Activated T-cell treated with anti-CD3 and anti-CD28 coated beads, Interleukin-2, amount 50 U/mL, for 48 hours (primary cell): ENCODE measurements at regions not wholly inside any gene's neighbourhood (a gene's known extent, or its start where the extent isn't known, plus 50 kb on each side); places are given as distances from the start of the nearest gene placed in this dataset.

Source experiments
- DNase-seq, 2 experiments: peaks; one replicate each; pipeline ENCODE4 v3.0.0-alpha.2; 2020

GRCh38 chr2:129754421-129754820, 225.0 kb upstream of the RAB6C start:
- no peak for DNase-seq

GRCh38 chr2:129754831-129755230, 224.6 kb upstream of the RAB6C start:
- DNase-seq = no peak

- no peak for DNase-seq
Observed at GRCh38 chr2:129755786-129756185, 223.7 kb upstream of the RAB6C start.

- no peak for DNase-seq
Observed at GRCh38 chr2:129756276-129756675, 223.2 kb upstream of the RAB6C start.

GRCh38 chr2:129757366-129757914, 222.0 kb upstream of the RAB6C start:
- DNase-seq = no peak

GRCh38 chr2:129757915-129758783, 221.3 kb upstream of the RAB6C start:
- no peak for DNase-seq

- peak in 1 of 2 experiments; percentile 10 for DNase-seq
Observed at GRCh38 chr2:129758784-129759471, 220.5 kb upstream of the RAB6C start.

GRCh38 chr2:129759472-129760010, 219.9 kb upstream of the RAB6C start:
- no peak for DNase-seq

- DNase-seq = peak in 1 of 2 experiments; percentile 4
Observed at GRCh38 chr2:129760669-129761068, 218.8 kb upstream of the RAB6C start.

GRCh38 chr2:129761569-129762021, 217.9 kb upstream of the RAB6C start:
- peak in 1 of 2 experiments; percentile 7 for DNase-seq

GRCh38 chr2:129762386-129763189, 216.9 kb upstream of the RAB6C start:
- peak in 1 of 2 experiments; percentile 1 for DNase-seq

GRCh38 chr2:129763190-129763846, 216.1 kb upstream of the RAB6C start:
- DNase-seq = peak in 1 of 2 experiments; percentile 1

- no peak for DNase-seq
Observed at GRCh38 chr2:129763966-129764365, 215.5 kb upstream of the RAB6C start.

GRCh38 chr2:129764376-129765325, 214.8 kb upstream of the RAB6C start:
- DNase-seq = no peak

- DNase-seq = no peak
Observed at GRCh38 chr2:129765326-129765677, 214.2 kb upstream of the RAB6C start.

- DNase-seq = no peak
Observed at GRCh38 chr2:129765678-129766351, 213.7 kb upstream of the RAB6C start.

GRCh38 chr2:129766374-129766993, 213.0 kb upstream of the RAB6C start:
- no peak for DNase-seq

GRCh38 chr2:129767346-129768035, 212.0 kb upstream of the RAB6C start:
- no peak for DNase-seq

- DNase-seq = no peak
Observed at GRCh38 chr2:129768036-129768386, 211.5 kb upstream of the RAB6C start.
